Fibroblast of skin of back (primary cell): ENCODE measurements at regions not wholly inside any gene's neighbourhood (a gene's known extent, or its start where the extent isn't known, plus 50 kb on each side); places are given as distances from the start of the nearest gene placed in this dataset.

Experiments
- DNase-seq: peaks from one replicate; pipeline ENCODE4 v3.0.0-alpha.2; 2013

DNA sequence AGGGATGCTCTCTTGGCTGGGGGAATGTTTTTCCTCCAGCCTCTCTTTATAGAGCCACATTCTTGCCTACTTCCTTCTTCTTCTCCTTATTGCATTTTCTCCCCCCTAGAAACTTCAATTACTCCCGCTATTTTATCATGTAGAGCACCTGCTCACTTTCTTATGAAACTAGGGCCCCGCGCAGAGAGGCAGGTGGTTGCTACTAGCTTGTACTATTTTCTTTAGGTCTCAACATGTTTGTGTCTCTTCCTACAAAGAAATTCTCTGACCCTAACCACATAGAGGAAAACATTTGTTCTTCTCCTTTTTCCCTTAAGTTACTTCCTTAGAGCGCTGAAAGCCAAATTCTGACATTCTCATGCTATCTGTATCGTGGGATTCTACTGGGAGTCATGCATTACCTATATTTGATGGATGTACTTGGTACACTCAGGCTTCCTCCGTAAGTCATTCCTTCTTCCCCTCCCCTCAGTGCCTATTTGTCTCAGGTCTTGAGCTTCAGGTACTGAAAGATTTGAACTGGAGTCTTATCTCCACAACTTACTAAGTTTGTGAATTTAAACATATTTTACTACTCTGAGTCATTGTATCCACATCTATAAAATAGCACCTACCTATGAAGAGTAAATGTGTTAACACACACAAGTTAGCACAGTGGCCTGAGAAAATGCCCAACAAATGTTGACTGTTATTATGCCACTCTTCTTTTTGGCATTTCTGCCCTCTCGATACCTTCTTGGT, 159.1 kb upstream of the LEF1 start:
- no peak for DNase-seq

DNA sequence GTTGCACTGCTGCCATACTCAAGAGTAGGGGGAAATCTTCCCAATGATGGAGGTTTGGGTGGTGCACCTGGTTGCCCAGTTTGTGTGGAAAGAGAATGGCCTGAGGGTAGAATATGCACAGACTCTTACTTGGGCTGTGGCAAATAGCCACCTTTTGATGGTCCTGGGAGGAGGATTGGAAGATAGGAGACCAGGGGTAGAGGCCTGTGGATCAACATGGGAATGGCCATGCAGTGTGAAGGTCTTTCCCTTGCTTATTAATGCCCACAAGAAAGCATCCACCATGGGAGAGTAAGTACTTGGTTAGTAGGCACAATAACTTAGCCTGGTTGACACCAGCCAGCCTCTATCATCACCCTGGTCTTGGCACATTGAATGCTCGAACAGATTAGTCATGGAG, 156.8 kb upstream of the LEF1 start:
- no peak for DNase-seq

DNA sequence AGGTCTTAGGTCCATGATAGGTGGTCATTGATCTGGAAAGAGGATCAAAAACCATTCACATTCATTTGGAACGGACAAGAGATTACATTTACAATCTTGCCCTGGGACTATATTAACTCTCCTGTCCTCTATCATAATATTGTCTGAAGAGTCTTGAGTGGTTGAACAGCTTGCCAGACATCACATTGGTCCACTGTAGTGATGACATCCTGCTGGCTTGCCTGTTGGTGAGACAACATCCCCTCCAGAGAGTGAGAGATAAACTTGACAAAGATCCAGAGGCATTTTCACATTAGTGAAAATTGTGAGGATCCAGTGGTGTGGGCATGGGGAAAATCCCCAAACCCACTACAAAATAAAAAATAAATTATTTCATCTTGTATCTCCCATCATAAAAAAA, 155.7 kb upstream of the LEF1 start:
- no peak for DNase-seq

- no peak for DNase-seq
These were observed 153.8 kb upstream of the LEF1 start for GRCh38 chr4:108322497-108322896.

DNA sequence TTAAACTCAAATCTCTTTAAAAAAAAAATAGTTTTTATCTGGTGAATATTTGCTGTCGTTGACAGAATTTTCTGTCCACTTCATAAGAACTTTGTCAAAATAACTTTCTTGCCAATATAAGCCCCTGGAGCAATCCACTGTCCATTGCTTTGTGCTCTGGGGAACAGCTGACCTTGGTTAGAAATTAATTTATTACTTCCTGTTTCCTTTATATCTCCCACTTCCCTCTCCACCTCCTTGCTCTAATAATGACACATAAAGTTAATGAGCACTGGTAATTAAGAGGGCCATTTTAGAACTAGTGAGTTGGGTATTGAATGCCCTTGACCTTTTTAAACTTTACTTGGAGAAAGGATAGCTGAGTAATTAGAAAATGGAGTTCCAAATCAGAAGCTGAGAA, 151.3 kb upstream of the LEF1 start:
- no peak for DNase-seq

GRCh38 chr4:108317377-108317776, 148.6 kb upstream of the LEF1 start:
- DNase-seq, result no peak

DNA sequence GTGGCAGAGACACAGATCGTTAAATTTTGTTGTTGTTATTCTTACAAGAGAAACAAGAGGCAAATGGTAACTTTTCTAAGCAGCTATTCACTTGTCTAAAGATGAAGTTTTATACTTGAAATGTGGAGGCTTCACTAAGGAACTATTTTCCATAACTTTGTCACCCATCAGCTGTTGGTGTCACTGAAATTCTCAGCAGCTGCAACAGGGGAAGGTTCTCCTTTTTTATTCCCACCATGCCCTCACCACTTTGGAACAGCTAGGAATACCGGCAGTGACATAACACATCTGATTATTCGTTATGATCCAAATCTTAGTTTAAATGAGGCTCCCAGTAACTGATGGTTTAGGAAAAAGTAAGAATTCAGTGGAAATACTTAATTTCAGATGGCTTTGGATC, 147.0 kb upstream of the LEF1 start:
- DNase-seq, result no peak

DNA sequence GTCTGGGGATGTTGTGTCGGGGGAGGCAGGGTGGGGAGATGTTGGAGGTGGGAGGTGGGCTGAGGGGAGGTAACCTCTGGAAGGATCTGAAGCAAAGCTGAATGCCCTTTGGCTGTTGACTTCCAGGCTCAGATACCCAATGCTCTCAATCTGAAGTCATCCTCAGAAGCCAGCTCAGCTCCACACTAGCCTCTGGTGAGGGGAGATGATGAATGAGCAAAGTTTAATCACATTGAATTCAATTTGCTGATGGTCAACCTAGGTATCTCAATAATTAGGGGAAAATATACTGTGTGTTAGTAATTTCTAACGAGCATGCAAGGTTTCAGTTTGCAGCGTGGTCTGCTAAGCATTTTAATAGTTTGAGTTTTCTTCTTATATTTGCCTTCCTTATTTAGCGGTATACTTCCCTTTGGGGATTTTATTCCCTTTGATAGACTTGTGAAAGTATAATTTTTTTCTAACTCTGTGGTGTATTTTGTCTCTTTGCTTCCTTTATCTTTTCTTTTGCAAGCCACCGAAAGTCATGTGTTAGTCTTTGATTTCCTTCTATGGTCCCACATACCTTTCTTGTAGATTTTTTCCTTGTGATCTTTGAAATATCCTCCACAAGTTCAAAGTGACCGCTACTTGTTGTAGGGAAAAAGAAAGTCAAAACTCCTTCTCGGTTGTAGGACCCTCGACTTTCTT, 146.3 kb upstream of the LEF1 start:
- DNase-seq, result no peak

- no peak for DNase-seq
These were observed 145.0 kb upstream of the LEF1 start for GRCh38 chr4:108313546-108314339.

- no peak for DNase-seq
These were observed 142.6 kb upstream of the LEF1 start for GRCh38 chr4:108311313-108311712.

DNA sequence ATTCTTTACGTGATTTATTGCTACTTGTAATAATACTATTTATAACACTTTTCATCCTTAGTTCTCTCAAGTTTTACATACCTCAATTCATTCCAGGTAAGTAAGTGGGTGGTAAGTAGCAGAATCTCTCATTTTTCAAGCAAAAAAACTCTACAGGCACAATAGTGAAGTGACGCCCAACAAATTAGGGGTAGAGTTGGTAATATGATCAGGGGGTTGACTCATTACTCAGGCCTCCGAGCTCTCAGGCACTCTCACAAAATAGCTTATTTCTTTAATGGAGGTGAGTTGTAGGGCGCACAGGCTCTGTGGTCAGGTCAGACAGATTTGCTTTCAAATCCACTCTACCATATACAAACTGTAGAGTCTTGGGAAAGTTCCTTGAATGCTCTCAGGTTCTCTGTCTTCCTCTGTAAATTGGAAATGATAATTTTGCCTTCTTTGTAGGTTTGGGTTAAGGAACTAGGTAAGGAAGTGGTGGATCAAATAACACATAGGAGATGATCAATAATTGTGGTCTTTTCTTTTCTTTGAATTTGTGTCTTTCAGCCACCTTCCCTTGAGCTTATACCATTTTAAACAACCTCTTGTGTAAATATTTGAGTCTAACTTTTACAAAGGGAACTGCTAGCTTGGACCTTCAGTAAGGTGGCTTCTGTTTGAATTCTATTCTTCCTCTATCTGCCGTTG, 134.9 kb upstream of the LEF1 start:
- DNase-seq, result peak; percentile 10

GRCh38 chr4:108301545-108302251, 133.0 kb upstream of the LEF1 start:
- no peak for DNase-seq

DNA sequence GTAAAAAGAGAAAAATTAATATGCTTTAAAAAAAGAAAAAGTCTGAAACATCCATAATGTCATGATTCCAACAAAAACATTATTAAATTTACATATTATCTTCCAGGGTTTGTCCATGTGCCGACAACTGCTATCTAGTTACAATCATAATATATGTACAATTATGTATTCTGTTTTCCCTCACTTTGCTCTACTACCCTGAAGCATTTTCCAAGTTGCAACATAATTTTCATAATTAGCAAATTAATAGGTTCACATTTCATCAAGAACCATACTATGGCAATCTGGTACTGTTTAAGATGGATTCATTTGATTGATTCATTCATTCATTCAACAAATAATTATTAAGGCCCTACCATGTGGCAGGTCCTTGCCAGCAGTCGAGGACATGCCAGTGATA, 128.9 kb upstream of the LEF1 start:
- no peak for DNase-seq

DNA sequence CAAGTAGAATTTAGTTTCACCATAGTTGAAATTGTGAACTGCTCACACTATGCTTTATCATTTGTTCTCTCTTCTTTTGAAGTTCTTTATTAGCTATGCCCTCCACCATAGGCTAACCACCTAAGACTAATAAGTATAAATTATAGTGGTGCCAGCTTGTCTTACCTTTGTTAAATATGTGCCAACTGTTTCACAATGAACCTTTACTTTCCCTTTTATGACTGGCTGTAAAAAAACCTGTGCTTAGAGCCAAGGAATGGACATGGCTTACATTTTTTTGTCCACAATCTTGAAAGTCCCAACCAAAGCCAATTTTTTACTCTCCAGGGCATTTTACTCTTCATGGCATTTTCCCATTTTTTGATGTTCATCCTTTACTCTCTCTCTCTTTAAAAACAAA, 123.5 kb upstream of the LEF1 start:
- no peak for DNase-seq

DNA sequence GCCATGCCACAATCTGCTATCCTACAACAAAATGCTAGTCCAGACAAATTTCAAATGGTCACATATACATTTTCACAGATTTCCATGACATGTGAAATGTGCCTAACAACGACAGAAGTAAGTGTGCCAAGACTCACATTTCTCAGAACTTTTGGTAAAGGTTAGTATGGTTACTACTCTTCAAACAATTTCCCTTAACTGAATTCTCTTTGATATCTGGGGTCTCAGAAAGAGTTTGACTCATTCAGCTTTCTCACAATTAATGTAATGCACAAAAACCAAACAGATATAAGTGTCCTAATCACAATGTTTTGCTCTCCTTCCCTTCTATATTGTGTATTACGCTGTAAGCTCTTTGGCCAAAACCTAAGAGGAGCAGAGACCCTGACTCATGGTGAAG, 122.4 kb upstream of the LEF1 start:
- DNase-seq, result no peak

- no peak for DNase-seq
These were observed 119.2 kb upstream of the LEF1 start for GRCh38 chr4:108287834-108288413.

DNA sequence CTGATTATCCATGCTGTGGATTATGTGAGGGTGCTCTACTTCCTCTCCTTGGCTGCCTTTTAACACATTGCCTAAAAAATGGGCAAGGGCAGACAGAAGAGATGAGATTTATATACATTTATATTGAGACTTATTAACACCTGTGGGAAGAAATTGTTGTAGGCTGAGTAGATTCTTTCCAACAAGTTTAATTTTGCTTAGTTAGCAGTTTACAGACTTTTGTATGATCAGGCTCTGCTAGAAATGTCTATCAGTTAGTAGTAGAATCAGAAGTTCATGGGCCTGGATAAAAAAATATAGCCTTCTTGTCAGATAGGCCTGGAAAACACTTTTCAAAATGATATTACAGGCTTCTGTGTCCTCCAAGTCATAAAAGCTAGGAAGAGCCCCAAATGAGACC, 111.3 kb upstream of the LEF1 start:
- no peak for DNase-seq

- no peak for DNase-seq
These were observed 108.0 kb upstream of the LEF1 start for GRCh38 chr4:108276690-108277089.

GRCh38 chr4:108272986-108273385, 104.3 kb upstream of the LEF1 start:
- no peak for DNase-seq

DNA sequence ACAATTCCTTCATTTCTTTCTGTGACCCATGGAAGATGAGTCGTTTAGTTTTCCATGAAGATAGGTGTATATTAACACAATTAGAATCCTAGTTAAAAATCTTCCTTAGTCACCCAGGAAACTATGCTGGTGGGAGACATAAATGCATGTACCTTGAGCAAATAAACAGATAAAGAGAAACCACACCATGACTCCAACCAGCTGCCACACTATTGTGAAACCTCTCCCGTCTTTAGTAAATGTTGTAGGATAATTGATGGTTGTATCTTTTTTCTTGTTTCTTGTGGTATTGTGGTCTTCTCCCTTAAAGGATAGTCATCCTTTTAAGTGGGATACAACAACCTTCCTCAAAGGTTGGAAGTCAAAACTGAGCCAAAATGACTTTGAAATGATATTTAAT, 103.8 kb upstream of the LEF1 start:
- peak; percentile 6 for DNase-seq

- DNase-seq, result no peak
These were observed 103.3 kb upstream of the LEF1 start for GRCh38 chr4:108272046-108272445.
